ENCODE measurements at regions not wholly inside any gene's neighbourhood (a gene's known extent, or its start where the extent isn't known, plus 50 kb on each side); places are given as distances from the start of the nearest gene placed in this dataset.

- no peak overlapping the region for H3K4me3 ChIP-seq
- WGBS, 2 donors (ENCODE audit: low coverage in 1 of 2), result 84 to 91% methylated on average over 4 of the region's 4 CpGs
- ATAC-seq, result no peak
Measured at GRCh38 chr4:125801373-125801772, 486.6 kb downstream of the FAT4 start.

GRCh38 chr4:125801924-125802323, 487.2 kb downstream of the FAT4 start:
- no peak for TF ChIP-seq POLR2AphosphoS5 (IDR thresholded peaks at IDR 0.05)
- TF ChIP-seq POLR2A (IDR thresholded peaks at IDR 0.05), result no peak
- no peak for TF ChIP-seq EP300 (IDR thresholded peaks at IDR 0.05)
- TF ChIP-seq CTCF (IDR thresholded peaks at IDR 0.05), result no peak
- H3K36me3 ChIP-seq, result no peaks in the 10 kb centered on the region
- H3K27ac ChIP-seq, result no peak overlapping the region
- H3K4me3 ChIP-seq, result no peak overlapping the region
- no peak for ATAC-seq
- no peaks in the 10 kb centered on the region for H3K9me3 ChIP-seq
- 73 to 85% methylated on average over 1 of the region's 1 CpG for WGBS, 2 donors (ENCODE audit: low coverage in 1 of 2)
- H3K4me1 ChIP-seq, result no peaks in the 10 kb centered on the region
- H3K27me3 ChIP-seq, result no peaks in the 10 kb centered on the region

More at GRCh38 chr4:125801373-125801772, 486.6 kb downstream of the FAT4 start:
- Histone ChIP-seq H3K36me3 (no peaks in the 10 kb centered on the region), H3K27me3 (no peaks in the 10 kb centered on the region), H3K27ac (no peak overlapping the region), H3K4me1 (no peaks in the 10 kb centered on the region), H3K9me3 (no peaks in the 10 kb centered on the region)
- no peak for TF ChIP-seq POLR2AphosphoS5 (IDR thresholded peaks at IDR 0.05)
- TF ChIP-seq EP300 (IDR thresholded peaks at IDR 0.05), result no peak
- no peak for TF ChIP-seq POLR2A (IDR thresholded peaks at IDR 0.05)
- TF ChIP-seq CTCF (IDR thresholded peaks at IDR 0.05), result no peak

GRCh38 chr4:125808022-125808421, 493.3 kb downstream of the FAT4 start:
- Histone ChIP-seq H3K27ac (no peak overlapping the region), H3K4me1 (no peaks in the 10 kb centered on the region), H3K36me3 (no peaks in the 10 kb centered on the region), H3K4me3 (no peak overlapping the region), H3K27me3 (no peaks in the 10 kb centered on the region), H3K9me3 (no peaks in the 10 kb centered on the region)
- no peak for ATAC-seq
- no peak for TF ChIP-seq POLR2AphosphoS5 (IDR thresholded peaks at IDR 0.05)
- TF ChIP-seq POLR2A (IDR thresholded peaks at IDR 0.05), result no peak
- no peak for TF ChIP-seq CTCF (IDR thresholded peaks at IDR 0.05)
- TF ChIP-seq EP300 (IDR thresholded peaks at IDR 0.05), result no peak
- 49 to 80% methylated on average over 1 to 3 of the region's 3 CpGs for WGBS, 2 donors (ENCODE audit: low coverage in 1 of 2)

DNA sequence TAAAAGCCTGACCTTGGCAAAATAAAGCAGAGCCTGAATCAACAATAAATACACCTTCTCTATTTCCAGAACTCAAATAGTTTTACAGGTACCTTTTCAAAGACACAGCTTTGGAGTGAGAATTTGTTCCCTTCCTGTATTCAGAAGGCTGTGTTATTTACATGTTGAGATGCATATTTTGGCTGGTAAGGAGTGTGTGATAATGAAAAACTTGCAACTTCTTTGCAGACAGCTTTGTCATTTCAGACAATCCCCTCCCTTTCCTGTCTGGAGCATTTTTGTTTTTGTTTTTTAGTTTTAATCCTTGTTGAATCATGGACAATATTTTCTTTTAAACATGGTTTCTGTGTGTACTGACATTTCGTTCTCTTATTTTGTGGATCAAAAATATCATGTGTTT, 493.8 kb downstream of the FAT4 start:
- Histone ChIP-seq H3K4me1 (no peaks in the 10 kb centered on the region), H3K4me3 (no peak overlapping the region), H3K36me3 (no peaks in the 10 kb centered on the region), H3K27ac (no peak overlapping the region), H3K9me3 (no peaks in the 10 kb centered on the region), H3K27me3 (no peaks in the 10 kb centered on the region)
- WGBS, 2 donors (ENCODE audit: low coverage in 1 of 2), result 69 to 75% methylated on average over 1 of the region's 1 CpG
- ATAC-seq, result no peak
- no peak for TF ChIP-seq EP300 (IDR thresholded peaks at IDR 0.05)

DNA sequence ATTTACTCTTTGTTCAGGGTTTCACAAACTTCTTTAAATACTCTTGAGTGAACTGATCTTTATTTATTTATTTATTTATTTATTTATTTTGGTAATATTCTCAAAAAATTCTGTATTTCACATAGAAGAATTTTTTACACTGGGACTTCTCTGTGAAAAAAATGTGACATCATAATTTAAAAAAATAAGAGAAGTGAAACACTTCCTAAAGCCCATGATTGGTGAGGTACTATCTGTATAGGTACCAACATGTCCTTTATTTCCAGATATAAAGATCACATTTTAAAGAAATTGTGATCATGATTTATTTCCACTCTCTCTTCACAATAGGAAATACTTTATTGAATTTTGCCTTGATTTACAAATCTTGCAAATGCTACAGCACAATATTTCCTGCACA, 497.1 kb downstream of the FAT4 start:
- ATAC-seq, result no peak
- no peak for TF ChIP-seq POLR2A (IDR thresholded peaks at IDR 0.05)
- TF ChIP-seq EP300 (IDR thresholded peaks at IDR 0.05), result no peak
- TF ChIP-seq POLR2AphosphoS5 (IDR thresholded peaks at IDR 0.05), result no peak
- no peak for TF ChIP-seq CTCF (IDR thresholded peaks at IDR 0.05)
- Histone ChIP-seq H3K4me1 (no peaks in the 10 kb centered on the region), H3K9me3 (no peaks in the 10 kb centered on the region), H3K4me3 (no peak overlapping the region), H3K27ac (no peak overlapping the region), H3K36me3 (no peaks in the 10 kb centered on the region), H3K27me3 (no peaks in the 10 kb centered on the region)
